ENCODE measurements at regions not wholly inside any gene's neighbourhood (a gene's known extent, or its start where the extent isn't known, plus 50 kb on each side); places are given as distances from the start of the nearest gene placed in this dataset.

DNA sequence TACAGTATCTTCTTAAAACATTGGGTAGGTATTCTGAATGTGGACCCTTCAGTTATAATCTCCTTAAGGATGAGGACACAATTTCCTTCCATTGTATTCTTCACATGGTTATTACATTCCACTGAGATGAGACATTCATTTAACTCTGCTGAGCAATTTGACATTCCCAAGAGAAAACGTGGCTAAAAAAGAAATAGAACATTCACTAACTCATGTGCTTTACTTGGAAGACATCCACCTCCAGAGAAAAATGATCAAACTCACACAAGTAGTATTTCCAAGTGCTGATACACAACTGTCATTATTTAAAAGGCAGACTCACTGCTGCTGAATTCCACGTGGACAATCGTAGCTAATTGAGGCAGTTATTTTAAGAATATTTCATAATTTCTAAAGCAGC, 227.9 kb upstream of the ANKRD50 start:
- TF ChIP-seq POLR2AphosphoS5 (IDR thresholded peaks at IDR 0.05) = peak in 1 of 3 donors; percentile 11
- TF ChIP-seq, protein P1, sequence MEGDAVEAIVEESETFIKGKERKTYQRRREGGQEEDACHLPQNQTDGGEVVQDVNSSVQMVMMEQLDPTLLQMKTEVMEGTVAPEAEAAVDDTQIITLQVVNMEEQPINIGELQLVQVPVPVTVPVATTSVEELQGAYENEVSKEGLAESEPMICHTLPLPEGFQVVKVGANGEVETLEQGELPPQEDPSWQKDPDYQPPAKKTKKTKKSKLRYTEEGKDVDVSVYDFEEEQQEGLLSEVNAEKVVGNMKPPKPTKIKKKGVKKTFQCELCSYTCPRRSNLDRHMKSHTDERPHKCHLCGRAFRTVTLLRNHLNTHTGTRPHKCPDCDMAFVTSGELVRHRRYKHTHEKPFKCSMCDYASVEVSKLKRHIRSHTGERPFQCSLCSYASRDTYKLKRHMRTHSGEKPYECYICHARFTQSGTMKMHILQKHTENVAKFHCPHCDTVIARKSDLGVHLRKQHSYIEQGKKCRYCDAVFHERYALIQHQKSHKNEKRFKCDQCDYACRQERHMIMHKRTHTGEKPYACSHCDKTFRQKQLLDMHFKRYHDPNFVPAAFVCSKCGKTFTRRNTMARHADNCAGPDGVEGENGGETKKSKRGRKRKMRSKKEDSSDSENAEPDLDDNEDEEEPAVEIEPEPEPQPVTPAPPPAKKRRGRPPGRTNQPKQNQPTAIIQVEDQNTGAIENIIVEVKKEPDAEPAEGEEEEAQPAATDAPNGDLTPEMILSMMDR (IDR thresholded peaks at IDR 0.05) = no peak
- TF ChIP-seq POLR2A (IDR thresholded peaks at IDR 0.05) = no peak

Data from transverse colon (tissue), 4 donors.